IMR-90 (cell line): ENCODE measurements at regions not wholly inside any gene's neighbourhood (a gene's known extent, or its start where the extent isn't known, plus 50 kb on each side); places are given as distances from the start of the nearest gene placed in this dataset.

Experiments used
- ATAC-seq: fragments of 200-7000 bp; cut with Tn5 transposase; 2 replicates; pipeline ENCODE4 v1.9.1; 2020; ENCODE audit warnings: low read depth, mild to moderate bottlenecking, moderate library complexity
- BruUV-seq: library from RNA; stranded (reverse); fragments of 400-500 nt; replicated peaks from 2 replicates; lab custom pipeline; 2021; lab: Mats Ljungman, UMichigan
- CTCF ChIA-PET: fragments of 300-600 bp; formaldehyde crosslinking; extraction: SDS; loops from one replicate; lab custom pipeline; 2021; ENCODE audit warnings: antibody characterized with exemption; lab: Yijun Ruan, JAX
- POLR2A ChIA-PET: fragments of 300-600 bp; sonication (Branson Sonifier 250); formaldehyde crosslinking; loops from one replicate; lab custom pipeline; 2022; ENCODE audit warnings: antibody characterized with exemption; ENCODE audit not compliant: unreplicated experiment; lab: Charles Lee
- DNase-seq: peaks from one replicate; pipeline ENCODE4 v3.0.0; 2013
- H2AFZ ChIP-seq: replicated peaks from 2 replicates; pipeline ENCODE3; 2013; ENCODE audit warnings: low read length, mild to moderate bottlenecking; ENCODE audit not compliant: poor library complexity
- H2AK5ac ChIP-seq: 2 replicates; pipeline ENCODE4 v1.6.1; 2013; ENCODE audit warnings: low read depth, low read length, inconsistent platforms
- H2AK9ac ChIP-seq: replicated peaks from 2 replicates; pipeline ENCODE3; 2013; ENCODE audit warnings: mild to moderate bottlenecking, low read depth, low read length, moderate library complexity; ENCODE audit not compliant: poor library complexity
- H2BK120ac ChIP-seq: 2 replicates; pipeline ENCODE4 v1.6.1; 2013; ENCODE audit warnings: low read depth, low read length, inconsistent platforms
- H2BK15ac ChIP-seq: 3 replicates; pipeline ENCODE4 v1.6.1; 2013; ENCODE audit warnings: low read depth, low read length, inconsistent platforms
- H2BK20ac ChIP-seq: 2 replicates; pipeline ENCODE4 v1.6.1; 2013; ENCODE audit warnings: low read depth, mild to moderate bottlenecking, inconsistent platforms, low read length, moderate library complexity
- H2BK5ac ChIP-seq: 2 replicates; pipeline ENCODE4 v1.6.1; 2013; ENCODE audit warnings: mild to moderate bottlenecking, low read depth, low read length, inconsistent platforms; ENCODE audit not compliant: poor library complexity, severe bottlenecking
- H3K14ac ChIP-seq: replicated peaks from 2 replicates; pipeline ENCODE4 v1.6.1; 2013; ENCODE audit warnings: low read depth, low read length, inconsistent platforms
- H3K18ac ChIP-seq: 2 replicates; pipeline ENCODE4 v1.6.1; 2013; ENCODE audit warnings: low read depth, low read length, control low read depth
- H3K23ac ChIP-seq: 2 replicates; pipeline ENCODE4 v1.6.1; 2013; ENCODE audit warnings: low read depth, low read length, inconsistent platforms
- H3K27ac ChIP-seq: 2 replicates; pipeline ENCODE4 v1.5.1; 2013; ENCODE audit warnings: mild to moderate bottlenecking, control low read depth, low read length; ENCODE audit not compliant: insufficient read depth
- H3K27me3 ChIP-seq: 2 replicates; pipeline ENCODE4 v1.6.1; 2013; ENCODE audit warnings: low read length; ENCODE audit not compliant: control insufficient read depth, insufficient read depth
- H3K36me3 ChIP-seq: 2 replicates; pipeline ENCODE4 v1.6.1; 2013; ENCODE audit warnings: low read length, mixed read lengths; ENCODE audit not compliant: control insufficient read depth, insufficient read depth
- H3K4ac ChIP-seq: 2 replicates; pipeline ENCODE4 v1.6.1; 2013; ENCODE audit warnings: low read depth, low read length, inconsistent platforms
- H3K4me1 ChIP-seq: 2 replicates; pipeline ENCODE4 v1.6.1; 2013; ENCODE audit warnings: low read length, mixed read lengths; ENCODE audit not compliant: control insufficient read depth, insufficient read depth
- H3K4me2 ChIP-seq: 2 replicates; pipeline ENCODE4 v1.6.1; 2013; ENCODE audit warnings: low read depth, mild to moderate bottlenecking, control low read depth, low read length, moderate library complexity
- H3K4me3 ChIP-seq: 2 replicates; pipeline ENCODE4 v1.5.1; 2013; ENCODE audit warnings: low read depth, mild to moderate bottlenecking, control low read depth, low read length, moderate library complexity; ENCODE audit not compliant: insufficient read depth
- H3K56ac ChIP-seq: 2 replicates; pipeline ENCODE4 v1.6.1; 2013; ENCODE audit warnings: low read length, inconsistent platforms; ENCODE audit not compliant: insufficient read depth; ENCODE audit errors: extremely low read depth
- H3K79me1 ChIP-seq, 2 experiments: 2 replicates each; pipeline ENCODE4 v1.6.1; 2013; ENCODE audit warnings: low read length in 2 of 2, inconsistent platforms in 1 of 2, low read depth in 1 of 2
- H3K9ac ChIP-seq: 2 replicates; pipeline ENCODE4 v1.6.1; 2013; ENCODE audit warnings: low read depth, low read length, control low read depth
- H3K9me1 ChIP-seq: 2 replicates; pipeline ENCODE4 v1.6.1; 2013; ENCODE audit warnings: low read length, inconsistent platforms; ENCODE audit not compliant: insufficient read depth
- H3K9me3 ChIP-seq: 2 replicates; pipeline ENCODE4 v1.6.1; 2013; ENCODE audit warnings: low read length; ENCODE audit not compliant: control insufficient read depth, insufficient read depth
- H4K20me1 ChIP-seq: 2 replicates; pipeline ENCODE4 v1.6.1; 2013; ENCODE audit warnings: low read length, inconsistent platforms; ENCODE audit not compliant: insufficient read depth
- H4K5ac ChIP-seq: 2 replicates; pipeline ENCODE4 v1.6.1; 2013; ENCODE audit warnings: mild to moderate bottlenecking, low read depth, low read length, control low read depth
- H4K8ac ChIP-seq, 2 experiments: 2 replicates each; pipeline ENCODE4 v1.6.1; 2013; ENCODE audit warnings: low read depth in 2 of 2, low read length in 2 of 2, control low read depth in 1 of 2, inconsistent platforms in 1 of 2
- H4K91ac ChIP-seq: 2 replicates; pipeline ENCODE4 v1.6.1; 2013; ENCODE audit warnings: low read depth, low read length, inconsistent platforms; ENCODE audit not compliant: insufficient read depth
- CEBPB ChIP-seq: IDR thresholded peaks from 2 replicates; pipeline ENCODE4 v1.6.1; 2012; ENCODE audit warnings: low read depth, low read length, improper control_type of control experiment
- RCOR1 ChIP-seq: IDR thresholded peaks from 2 replicates; pipeline ENCODE4 v1.6.1; 2012; ENCODE audit warnings: mild to moderate bottlenecking, low read length, improper control_type of control experiment; ENCODE audit not compliant: insufficient replicate concordance
- WGBS, 2 experiments: methylation state at CpG; one replicate each; pipeline versions ENCODE4 v1.1.5 to v1.1.7; 2013; ENCODE audit warnings: missing lambda C conversion rate in 2 of 2; ENCODE audit not compliant: insufficient read length in 1 of 2; ENCODE audit errors: extremely low coverage in 2 of 2; 5-methylcytosine and 5-hydroxymethylcytosine counted together
- dilution Hi-C: fragments of 300-500 bp; cut with HindIII; formaldehyde crosslinking; loops from one replicate; pipeline ENCODE4 v1.14.3; 2018; ENCODE audit warnings: low sequenced_read_pairs; ENCODE audit not compliant: unreplicated experiment
- in situ Hi-C: fragments of 300-500 bp; cut with MboI; formaldehyde crosslinking; loops from 3 replicates; pipeline ENCODE4 v1.14.3; 2019; ENCODE audit warnings: low sequenced_read_pairs, inconsistent platforms, mixed read lengths
- intact Hi-C: fragments of 100-400 bp; cut with micrococcal nuclease; formaldehyde crosslinking; loops from 2 replicates; pipeline ENCODE4 v1.10.0; 2022

DNA sequence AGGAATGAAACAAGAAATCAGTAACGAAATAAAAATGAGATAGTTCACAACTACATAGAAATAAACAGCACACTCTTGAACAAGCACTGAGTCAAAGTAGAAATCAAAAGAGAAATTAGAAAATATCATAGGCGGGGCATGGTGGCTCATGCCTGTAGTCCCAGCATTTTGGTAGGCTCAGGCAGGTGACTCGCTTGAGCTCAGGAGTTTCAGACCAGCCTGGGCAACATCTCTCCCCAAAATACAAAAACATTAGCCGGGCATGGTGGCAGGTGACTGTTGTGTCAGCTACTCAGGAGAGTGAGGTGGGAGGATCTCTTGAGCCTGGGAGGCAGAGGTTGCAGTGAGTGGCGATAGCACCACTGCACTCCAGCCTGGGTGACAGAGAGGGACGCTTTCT is 714.4 kb downstream of the GLUD2 start:
- H3K27me3 ChIP-seq: no peaks in the 10 kb centered on the region
- no peaks in the 10 kb centered on the region for H3K36me3 ChIP-seq
- H3K9me3 ChIP-seq: no peaks in the 10 kb centered on the region
- no peak overlapping the region for H3K4me2 ChIP-seq
- no peaks in the 10 kb centered on the region for H3K79me1 ChIP-seq
- H3K4me1 ChIP-seq: no peaks in the 10 kb centered on the region
- no peak overlapping the region for H3K27ac ChIP-seq
- no peak overlapping the region for H4K8ac ChIP-seq
- no peak overlapping the region for H3K9ac ChIP-seq
- H2BK5ac ChIP-seq: no peak overlapping the region
- no peak overlapping the region for H2AK9ac ChIP-seq
- in situ Hi-C loops: no loop called here
- no peak overlapping the region for H2BK15ac ChIP-seq
- BruUV-seq: no TSS peak
- H4K5ac ChIP-seq: no peak overlapping the region
- dilution Hi-C loops: no loop called here
- H3K4me3 ChIP-seq: no peak overlapping the region
- intact Hi-C loops: no loop called here
- CTCF ChIA-PET: no interaction called here
- H4K91ac ChIP-seq: no peak overlapping the region
- TF ChIP-seq RCOR1 (no peak), CEBPB (no peak)
- no peak for DNase-seq
- no peak overlapping the region for H2AFZ ChIP-seq
- H3K9me1 ChIP-seq: no peaks in the 10 kb centered on the region
- no peak overlapping the region for H2BK20ac ChIP-seq
- H3K14ac ChIP-seq: no peak overlapping the region
- no peak overlapping the region for H2BK120ac ChIP-seq
- H2AK5ac ChIP-seq: no peak overlapping the region
- H4K20me1 ChIP-seq: no peaks in the 10 kb centered on the region
- ATAC-seq: no peak
- H3K23ac ChIP-seq: no peak overlapping the region
- no CpG with 5 or more reads among the region's 6 CpGs for WGBS, 2 experiments
- POLR2A ChIA-PET: no interaction called here
- H3K56ac ChIP-seq: no peak overlapping the region
- no peak overlapping the region for H3K18ac ChIP-seq
- no peak overlapping the region for H3K4ac ChIP-seq
